Loucy (cell line): ENCODE measurements at regions not wholly inside any gene's neighbourhood (a gene's known extent, or its start where the extent isn't known, plus 50 kb on each side); places are given as distances from the start of the nearest gene placed in this dataset.

Experiments used
- CTCF ChIP-seq: fragments of 200-600 bp; sonication (generic); conservative IDR thresholded peaks from 2 replicates; pipeline ENCODE4 v1.5.1; 2014; ENCODE audit warnings: mild to moderate bottlenecking, antibody characterized with exemption, low read length
- EZH2phosphoT487 ChIP-seq: fragments of 200-600 bp; IDR thresholded peaks from 2 replicates; pipeline ENCODE4 v1.6.1; 2018; ENCODE audit warnings: antibody characterized with exemption, mild to moderate bottlenecking, moderate library complexity, borderline replicate concordance

- TF ChIP-seq CTCF (no peak), EZH2phosphoT487 (no peak)
Measured at GRCh38 chr2:59986511-59986910, 566.9 kb downstream of the BCL11A start.
